SU-DHL-6 (cell line): ENCODE measurements at regions not wholly inside any gene's neighbourhood (a gene's known extent, or its start where the extent isn't known, plus 50 kb on each side); places are given as distances from the start of the nearest gene placed in this dataset.

Experiments used
- CTCF ChIP-seq: fragments of 200-600 bp; sonication (generic); IDR thresholded peaks from one replicate; pipeline ENCODE4 v1.5.1; 2017; ENCODE audit warnings: antibody characterized with exemption, mild to moderate bottlenecking, low read length, moderate library complexity; ENCODE audit not compliant: insufficient read depth, poor library complexity, severe bottlenecking
- EZH2phosphoT487 ChIP-seq: fragments of 200-600 bp; sonication (generic), shearing (Covaris generic); conservative IDR thresholded peaks from 2 replicates; pipeline ENCODE4 v1.6.1; 2018; ENCODE audit warnings: mild to moderate bottlenecking, antibody characterized with exemption, low read length, moderate library complexity, mixed read lengths

DNA sequence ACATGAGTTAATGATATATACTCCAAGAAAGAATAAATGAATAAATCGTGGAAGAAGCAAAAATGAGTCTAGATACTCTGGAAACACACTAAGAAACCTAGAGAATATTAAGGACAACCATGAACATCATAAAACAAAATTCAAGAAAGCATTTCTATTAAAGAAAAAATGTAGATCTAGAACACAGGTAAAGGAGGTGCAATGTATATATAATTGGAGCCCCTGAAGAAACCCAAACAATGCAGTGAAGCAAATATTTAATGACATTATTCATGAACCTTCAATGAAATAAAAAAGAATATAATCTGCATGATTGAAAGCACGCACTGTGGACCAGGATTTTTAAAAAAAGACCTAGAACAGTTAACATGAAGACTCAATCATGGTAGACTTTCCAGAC lies 150.1 kb downstream of the ATPSCKMT start:
- TF ChIP-seq EZH2phosphoT487 (no peak), CTCF (no peak)
